ENCODE measurements at regions not wholly inside any gene's neighbourhood (a gene's known extent, or its start where the extent isn't known, plus 50 kb on each side); places are given as distances from the start of the nearest gene placed in this dataset.

- ATAC-seq (no peak), DNase-seq (ENCODE audit: low read depth, low spot score) (no peak)
- Histone ChIP-seq H3K27me3 (ENCODE audit: control insufficient read depth, insufficient read depth, low read length) (no peaks in the 10 kb centered on the region), H3K27ac (ENCODE audit: low read length) (no peak overlapping the region), H3K36me3 (ENCODE audit: control insufficient read depth, insufficient read depth, low read length) (no peaks in the 10 kb centered on the region), H3K4me3 (ENCODE audit: low read depth in 2 of 2, low read length in 2 of 2) (no peak overlapping the region), H3K4me1 (ENCODE audit: control insufficient read depth, insufficient read depth, low read length) (no peaks in the 10 kb centered on the region), H3K9me3 (ENCODE audit: control insufficient read depth, insufficient read depth, low read depth, low read length) (peaks cover 13% of the 10 kb centered on the region)
- CTCF ChIA-PET, result no interaction called here
- TF ChIP-seq, protein P1, sequence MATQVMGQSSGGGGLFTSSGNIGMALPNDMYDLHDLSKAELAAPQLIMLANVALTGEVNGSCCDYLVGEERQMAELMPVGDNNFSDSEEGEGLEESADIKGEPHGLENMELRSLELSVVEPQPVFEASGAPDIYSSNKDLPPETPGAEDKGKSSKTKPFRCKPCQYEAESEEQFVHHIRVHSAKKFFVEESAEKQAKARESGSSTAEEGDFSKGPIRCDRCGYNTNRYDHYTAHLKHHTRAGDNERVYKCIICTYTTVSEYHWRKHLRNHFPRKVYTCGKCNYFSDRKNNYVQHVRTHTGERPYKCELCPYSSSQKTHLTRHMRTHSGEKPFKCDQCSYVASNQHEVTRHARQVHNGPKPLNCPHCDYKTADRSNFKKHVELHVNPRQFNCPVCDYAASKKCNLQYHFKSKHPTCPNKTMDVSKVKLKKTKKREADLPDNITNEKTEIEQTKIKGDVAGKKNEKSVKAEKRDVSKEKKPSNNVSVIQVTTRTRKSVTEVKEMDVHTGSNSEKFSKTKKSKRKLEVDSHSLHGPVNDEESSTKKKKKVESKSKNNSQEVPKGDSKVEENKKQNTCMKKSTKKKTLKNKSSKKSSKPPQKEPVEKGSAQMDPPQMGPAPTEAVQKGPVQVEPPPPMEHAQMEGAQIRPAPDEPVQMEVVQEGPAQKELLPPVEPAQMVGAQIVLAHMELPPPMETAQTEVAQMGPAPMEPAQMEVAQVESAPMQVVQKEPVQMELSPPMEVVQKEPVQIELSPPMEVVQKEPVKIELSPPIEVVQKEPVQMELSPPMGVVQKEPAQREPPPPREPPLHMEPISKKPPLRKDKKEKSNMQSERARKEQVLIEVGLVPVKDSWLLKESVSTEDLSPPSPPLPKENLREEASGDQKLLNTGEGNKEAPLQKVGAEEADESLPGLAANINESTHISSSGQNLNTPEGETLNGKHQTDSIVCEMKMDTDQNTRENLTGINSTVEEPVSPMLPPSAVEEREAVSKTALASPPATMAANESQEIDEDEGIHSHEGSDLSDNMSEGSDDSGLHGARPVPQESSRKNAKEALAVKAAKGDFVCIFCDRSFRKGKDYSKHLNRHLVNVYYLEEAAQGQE (IDR thresholded peaks at IDR 0.05; ENCODE audit: insufficient read depth in 1 of 2, low read depth in 2 of 2, low read length in 1 of 2), result no peak
- TF ChIP-seq POLR2AphosphoS5 (IDR thresholded peaks at IDR 0.05; ENCODE audit: low read depth, low read length), result no peak
- TF ChIP-seq TCF7L2 (IDR thresholded peaks at IDR 0.05; ENCODE audit: low read depth, low read length), result no peak
- TF ChIP-seq, protein P2, sequence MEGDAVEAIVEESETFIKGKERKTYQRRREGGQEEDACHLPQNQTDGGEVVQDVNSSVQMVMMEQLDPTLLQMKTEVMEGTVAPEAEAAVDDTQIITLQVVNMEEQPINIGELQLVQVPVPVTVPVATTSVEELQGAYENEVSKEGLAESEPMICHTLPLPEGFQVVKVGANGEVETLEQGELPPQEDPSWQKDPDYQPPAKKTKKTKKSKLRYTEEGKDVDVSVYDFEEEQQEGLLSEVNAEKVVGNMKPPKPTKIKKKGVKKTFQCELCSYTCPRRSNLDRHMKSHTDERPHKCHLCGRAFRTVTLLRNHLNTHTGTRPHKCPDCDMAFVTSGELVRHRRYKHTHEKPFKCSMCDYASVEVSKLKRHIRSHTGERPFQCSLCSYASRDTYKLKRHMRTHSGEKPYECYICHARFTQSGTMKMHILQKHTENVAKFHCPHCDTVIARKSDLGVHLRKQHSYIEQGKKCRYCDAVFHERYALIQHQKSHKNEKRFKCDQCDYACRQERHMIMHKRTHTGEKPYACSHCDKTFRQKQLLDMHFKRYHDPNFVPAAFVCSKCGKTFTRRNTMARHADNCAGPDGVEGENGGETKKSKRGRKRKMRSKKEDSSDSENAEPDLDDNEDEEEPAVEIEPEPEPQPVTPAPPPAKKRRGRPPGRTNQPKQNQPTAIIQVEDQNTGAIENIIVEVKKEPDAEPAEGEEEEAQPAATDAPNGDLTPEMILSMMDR (IDR thresholded peaks at IDR 0.05), result no peak
- no peak for TF ChIP-seq SIN3A (IDR thresholded peaks at IDR 0.05; ENCODE audit: borderline replicate concordance, insufficient read depth, low read depth, low read length)
- intact Hi-C loops (cut with micrococcal nuclease; ENCODE audit: unreplicated experiment), result no loop called here
- BruUV-seq (replicated peaks), result no TSS peak
- POLR2A ChIA-PET, result no interaction called here
- in situ Hi-C loops (cut with HindIII; ENCODE audit: low pct_unique_long_range_greater_than_20kb, low sequenced_read_pairs), result no loop called here
These were observed 275.6 kb upstream of the PPFIA2 start for GRCh38 chr12:82034769-82035168.

GRCh38 chr12:82029936-82030335, 270.8 kb upstream of the PPFIA2 start:
- Histone ChIP-seq H3K4me1 (ENCODE audit: control insufficient read depth, insufficient read depth, low read length) (no peaks in the 10 kb centered on the region), H3K36me3 (ENCODE audit: control insufficient read depth, insufficient read depth, low read length) (no peaks in the 10 kb centered on the region), H3K9me3 (ENCODE audit: control insufficient read depth, insufficient read depth, low read depth, low read length) (peaks cover 6% of the 10 kb centered on the region), H3K27ac (ENCODE audit: low read length) (no peak overlapping the region), H3K4me3 (ENCODE audit: low read depth in 2 of 2, low read length in 2 of 2) (no peak overlapping the region), H3K27me3 (ENCODE audit: control insufficient read depth, insufficient read depth, low read length) (no peaks in the 10 kb centered on the region)
- DNase-seq (ENCODE audit: low read depth, low spot score) (no peak), ATAC-seq (no peak)
- in situ Hi-C loops (cut with HindIII; ENCODE audit: low pct_unique_long_range_greater_than_20kb, low sequenced_read_pairs), result no loop called here
- CTCF ChIA-PET, result no interaction called here
- intact Hi-C loops (cut with micrococcal nuclease; ENCODE audit: unreplicated experiment), result no loop called here
- no peak for TF ChIP-seq POLR2AphosphoS5 (IDR thresholded peaks at IDR 0.05; ENCODE audit: low read depth, low read length)
- TF ChIP-seq SIN3A (IDR thresholded peaks at IDR 0.05; ENCODE audit: borderline replicate concordance, insufficient read depth, low read depth, low read length), result no peak
- TF ChIP-seq, protein P2 (IDR thresholded peaks at IDR 0.05), result no peak
- TF ChIP-seq, protein P1 (IDR thresholded peaks at IDR 0.05; ENCODE audit: insufficient read depth in 1 of 2, low read depth in 2 of 2, low read length in 1 of 2), result no peak
- no peak for TF ChIP-seq TCF7L2 (IDR thresholded peaks at IDR 0.05; ENCODE audit: low read depth, low read length)
- no TSS peak for BruUV-seq (replicated peaks)
- POLR2A ChIA-PET, result interaction anchor here (0.6 kb wide), 1 partner anchor 146 kb away, joined by 3 read pairs; no protein-coding TSS in a partner anchor
